ENCODE measurements at regions not wholly inside any gene's neighbourhood (a gene's known extent, or its start where the extent isn't known, plus 50 kb on each side); places are given as distances from the start of the nearest gene placed in this dataset.

GRCh38 chr13:95437561-95437960 lies 115.0 kb upstream of the CLDN10 start:
- Histone ChIP-seq H3K9me3 (no peaks in the 10 kb centered on the region), H3K4me1 (ENCODE audit: control insufficient read depth in 1 of 2, insufficient read depth in 1 of 2, low read depth in 1 of 2, low read length in 1 of 2) (no peaks in the 10 kb centered on the region), H3K4me3 (ENCODE audit: low read depth in 1 of 2, low read length in 1 of 2) (no peak overlapping the region), H3K27me3 (no peaks in the 10 kb centered on the region), H3K36me3 (no peaks in the 10 kb centered on the region), H3K27ac (no peak overlapping the region)
- no peak for TF ChIP-seq CTCF (IDR thresholded peaks at IDR 0.05)

GRCh38 chr13:95438297-95438696 lies 114.2 kb upstream of the CLDN10 start:
- H3K27ac ChIP-seq: no peak overlapping the region
- H3K4me1 ChIP-seq (ENCODE audit: control insufficient read depth in 1 of 2, insufficient read depth in 1 of 2, low read depth in 1 of 2, low read length in 1 of 2): no peaks in the 10 kb centered on the region
- no peak overlapping the region for H3K4me3 ChIP-seq (ENCODE audit: low read depth in 1 of 2, low read length in 1 of 2)
- no peak for TF ChIP-seq CTCF (IDR thresholded peaks at IDR 0.05)
- no peaks in the 10 kb centered on the region for H3K9me3 ChIP-seq
- no peaks in the 10 kb centered on the region for H3K27me3 ChIP-seq
- H3K36me3 ChIP-seq: no peaks in the 10 kb centered on the region

DNA sequence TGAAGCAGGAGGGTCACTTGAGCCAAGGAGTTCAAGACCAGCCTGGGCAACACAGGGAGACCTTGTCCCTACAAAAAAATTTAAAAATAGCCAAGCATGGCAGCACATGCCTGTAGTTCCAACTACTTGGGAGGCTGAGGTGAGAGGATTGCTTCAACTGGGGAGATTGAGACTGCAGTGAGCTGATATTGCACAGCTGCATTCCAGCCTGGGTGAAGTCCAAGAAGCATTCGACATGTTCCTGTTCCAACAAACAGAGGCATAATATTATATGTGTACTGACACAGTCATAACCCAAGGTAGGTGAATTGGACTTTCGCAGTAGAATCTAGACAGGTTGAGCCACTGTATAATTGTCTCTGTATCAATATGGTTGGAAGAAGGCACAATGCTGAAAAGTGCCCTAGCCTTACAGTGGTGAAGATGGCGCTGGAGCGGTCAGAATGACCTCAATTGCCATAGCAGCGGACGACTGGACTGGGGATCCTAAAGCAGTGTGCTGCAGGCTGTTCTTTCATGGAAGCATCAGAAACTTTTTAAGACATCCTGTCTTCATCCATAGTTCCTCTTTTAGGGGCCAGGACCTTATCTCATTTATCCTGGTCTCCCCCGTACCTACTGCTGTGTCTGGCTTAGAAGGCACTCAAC lies 112.0 kb upstream of the CLDN10 start:
- H3K4me1 ChIP-seq (ENCODE audit: control insufficient read depth in 1 of 2, insufficient read depth in 1 of 2, low read depth in 1 of 2, low read length in 1 of 2): no peaks in the 10 kb centered on the region
- no peak for TF ChIP-seq CTCF (IDR thresholded peaks at IDR 0.05)
- no peak overlapping the region for H3K27ac ChIP-seq
- H3K36me3 ChIP-seq: no peaks in the 10 kb centered on the region
- H3K9me3 ChIP-seq: no peaks in the 10 kb centered on the region
- H3K27me3 ChIP-seq: no peaks in the 10 kb centered on the region
- H3K4me3 ChIP-seq (ENCODE audit: low read depth in 1 of 2, low read length in 1 of 2): no peak overlapping the region

GRCh38 chr13:95441326-95441725 lies 111.2 kb upstream of the CLDN10 start:
- Histone ChIP-seq H3K36me3 (no peaks in the 10 kb centered on the region), H3K4me1 (ENCODE audit: control insufficient read depth in 1 of 2, insufficient read depth in 1 of 2, low read depth in 1 of 2, low read length in 1 of 2) (no peaks in the 10 kb centered on the region), H3K4me3 (ENCODE audit: low read depth in 1 of 2, low read length in 1 of 2) (no peak overlapping the region), H3K27me3 (no peaks in the 10 kb centered on the region), H3K27ac (no peak overlapping the region), H3K9me3 (no peaks in the 10 kb centered on the region)
- TF ChIP-seq CTCF (IDR thresholded peaks at IDR 0.05): no peak

GRCh38 chr13:95444006-95444730 lies 108.4 kb upstream of the CLDN10 start:
- no peak for TF ChIP-seq CTCF (IDR thresholded peaks at IDR 0.05)
- H3K36me3 ChIP-seq: no peaks in the 10 kb centered on the region
- H3K4me3 ChIP-seq (ENCODE audit: low read depth in 1 of 2, low read length in 1 of 2): no peak overlapping the region
- no peak overlapping the region for H3K27ac ChIP-seq
- no peaks in the 10 kb centered on the region for H3K27me3 ChIP-seq
- no peaks in the 10 kb centered on the region for H3K9me3 ChIP-seq
- H3K4me1 ChIP-seq (ENCODE audit: control insufficient read depth in 1 of 2, insufficient read depth in 1 of 2, low read depth in 1 of 2, low read length in 1 of 2): no peaks in the 10 kb centered on the region
